ENCODE measurements at regions not wholly inside any gene's neighbourhood (a gene's known extent, or its start where the extent isn't known, plus 50 kb on each side); places are given as distances from the start of the nearest gene placed in this dataset.

- Histone ChIP-seq H3K36me3 (ENCODE audit: control insufficient read depth, insufficient read depth, low read length) (no peaks in the 10 kb centered on the region), H3K4me3 (replicated peaks; ENCODE audit: low read depth, low read length) (no peak overlapping the region), H3K27me3 (replicated peaks; ENCODE audit: control insufficient read depth, insufficient read depth, low read length) (no peaks in the 10 kb centered on the region)
- TF ChIP-seq CTCF (IDR thresholded peaks at IDR 0.05; ENCODE audit: insufficient read depth, low read length, poor library complexity, severe bottlenecking): no peak
- DNase-seq (ENCODE audit: extremely low read depth, insufficient read length): no peak
Measured at GRCh38 chr18:40494603-40495002, 1460.4 kb upstream of the PIK3C3 start.

- TF ChIP-seq CTCF (IDR thresholded peaks at IDR 0.05; ENCODE audit: insufficient read depth, low read length, poor library complexity, severe bottlenecking): no peak
- H3K4me3 ChIP-seq (replicated peaks; ENCODE audit: low read depth, low read length): no peak overlapping the region
- no peak for DNase-seq (ENCODE audit: extremely low read depth, insufficient read length)
Measured at GRCh38 chr18:40493316-40493715, 1461.7 kb upstream of the PIK3C3 start.

GRCh38 chr18:40489301-40489700 is 1465.7 kb upstream of the PIK3C3 start:
- no peak for DNase-seq (ENCODE audit: extremely low read depth, insufficient read length)
- Histone ChIP-seq H3K4me3 (replicated peaks; ENCODE audit: low read depth, low read length) (no peak overlapping the region), H3K27me3 (replicated peaks; ENCODE audit: control insufficient read depth, insufficient read depth, low read length) (no peaks in the 10 kb centered on the region), H3K36me3 (ENCODE audit: control insufficient read depth, insufficient read depth, low read length) (no peaks in the 10 kb centered on the region)
- no peak for TF ChIP-seq CTCF (IDR thresholded peaks at IDR 0.05; ENCODE audit: insufficient read depth, low read length, poor library complexity, severe bottlenecking)

More at GRCh38 chr18:40493316-40493715, 1461.7 kb upstream of the PIK3C3 start:
- Histone ChIP-seq H3K36me3 (ENCODE audit: control insufficient read depth, insufficient read depth, low read length) (no peaks in the 10 kb centered on the region), H3K27me3 (replicated peaks; ENCODE audit: control insufficient read depth, insufficient read depth, low read length) (no peaks in the 10 kb centered on the region)

GRCh38 chr18:40485318-40485717 is 1469.7 kb upstream of the PIK3C3 start:
- Histone ChIP-seq H3K4me3 (replicated peaks; ENCODE audit: low read depth, low read length) (no peak overlapping the region), H3K36me3 (ENCODE audit: control insufficient read depth, insufficient read depth, low read length) (no peaks in the 10 kb centered on the region), H3K27me3 (replicated peaks; ENCODE audit: control insufficient read depth, insufficient read depth, low read length) (no peaks in the 10 kb centered on the region)
- no peak for DNase-seq (ENCODE audit: extremely low read depth, insufficient read length)
- no peak for TF ChIP-seq CTCF (IDR thresholded peaks at IDR 0.05; ENCODE audit: insufficient read depth, low read length, poor library complexity, severe bottlenecking)

GRCh38 chr18:40473221-40474029 is 1481.6 kb upstream of the PIK3C3 start:
- no peak overlapping the region for H3K4me3 ChIP-seq (replicated peaks; ENCODE audit: low read depth, low read length)
- no peaks in the 10 kb centered on the region for H3K27me3 ChIP-seq (replicated peaks; ENCODE audit: control insufficient read depth, insufficient read depth, low read length)
- no peak for DNase-seq (ENCODE audit: extremely low read depth, insufficient read length)
- TF ChIP-seq CTCF (IDR thresholded peaks at IDR 0.05; ENCODE audit: insufficient read depth, low read length, poor library complexity, severe bottlenecking): no peak
- no peaks in the 10 kb centered on the region for H3K36me3 ChIP-seq (ENCODE audit: control insufficient read depth, insufficient read depth, low read length)

All from GM06990 (cell line).